Endothelial cell of umbilical vein (primary cell): ENCODE measurements at regions not wholly inside any gene's neighbourhood (a gene's known extent, or its start where the extent isn't known, plus 50 kb on each side); places are given as distances from the start of the nearest gene placed in this dataset.

ENCODE experiments used
- BruUV-seq: library from RNA; stranded (reverse); fragments of 400-500 nt; replicated peaks from 2 replicates; lab custom pipeline; 2021; lab: Mats Ljungman, UMichigan
- CTCF ChIA-PET: fragments of 300-600, 350-600 bp; sonication (Branson Sonifier 250); formaldehyde crosslinking; loops from one replicate; lab custom pipeline; 2021; ENCODE audit warnings: antibody characterized with exemption, inconsistent platforms; lab: Charles Lee
- POLR2A ChIA-PET: fragments of 300-600, 350-600 bp; sonication (Branson Sonifier 250); formaldehyde crosslinking; loops from one replicate; lab custom pipeline; 2021; ENCODE audit warnings: antibody characterized with exemption, inconsistent platforms; lab: Charles Lee
- DNase-seq: peaks from one replicate; pipeline ENCODE4 v3.0.0-alpha.2; 2011; ENCODE audit warnings: low read depth, low spot score
- FAIRE-seq: peaks from 2 replicates; lab custom pipeline; 2011; peaks lifted over from hg19 to GRCh38; lab: Jason Lieb, UNC
- H2AFZ ChIP-seq: 2 replicates; pipeline ENCODE4 v1.6.0; 2012; ENCODE audit warnings: low read depth, low read length, control low read depth, inconsistent platforms
- H3K27ac ChIP-seq: 2 replicates; pipeline ENCODE4 v1.5.1; 2011; ENCODE audit warnings: low read depth, mild to moderate bottlenecking, control low read depth, low read length, moderate library complexity; ENCODE audit not compliant: insufficient read depth
- H3K27me3 ChIP-seq, 2 experiments: 2 replicates each; pipeline versions ENCODE4 v1.6.0 to v1.6.1; 2011; ENCODE audit warnings: low read length in 2 of 2, mixed read lengths in 1 of 2; ENCODE audit not compliant: control insufficient read depth in 2 of 2, insufficient read depth in 2 of 2
- H3K36me3 ChIP-seq, 2 experiments: 2 replicates in 1 of 2; 3 replicates in 1 of 2; pipeline ENCODE4 v1.5.1; 2011; ENCODE audit warnings: low read length in 2 of 2, mild to moderate bottlenecking in 1 of 2, moderate library complexity in 1 of 2; ENCODE audit not compliant: control insufficient read depth in 2 of 2, insufficient read depth in 2 of 2; ENCODE audit errors: extremely low read depth in 1 of 2
- H3K4me1 ChIP-seq: 3 replicates; pipeline ENCODE4 v1.5.1; 2011; ENCODE audit warnings: mild to moderate bottlenecking, low read length; ENCODE audit not compliant: control insufficient read depth, insufficient read depth; ENCODE audit errors: extremely low read depth
- H3K4me2 ChIP-seq: 2 replicates; pipeline ENCODE4 v1.6.1; 2011; ENCODE audit warnings: low read length, control low read depth, mixed read lengths; ENCODE audit not compliant: insufficient read depth
- H3K4me3 ChIP-seq, 3 experiments: fragments of 200-600 bp in 1 of 3; sonication (generic), shearing (Covaris generic) in 1 of 3; replicated peaks in 1 of 3; 2 replicates each; pipeline ENCODE4 v1.5.1; 2011 to 2016; ENCODE audit warnings: control low read depth in 3 of 3, low read length in 3 of 3, mild to moderate bottlenecking in 2 of 3, inconsistent platforms in 1 of 3, low read depth in 1 of 3, moderate library complexity in 1 of 3; ENCODE audit not compliant: insufficient read depth in 1 of 3
- H3K79me2 ChIP-seq: 2 replicates; pipeline ENCODE4 v1.6.0; 2012; ENCODE audit warnings: low read length, inconsistent platforms; ENCODE audit not compliant: control insufficient read depth, insufficient read depth
- H3K9ac ChIP-seq: replicated peaks from 2 replicates; pipeline ENCODE3; 2011; ENCODE audit warnings: low read length, control low read depth; ENCODE audit not compliant: insufficient read depth; ENCODE audit errors: extremely low read depth
- H3K9me1 ChIP-seq: replicated peaks from 3 replicates; pipeline ENCODE4 v1.6.0; 2011; ENCODE audit warnings: mild to moderate bottlenecking, low read length; ENCODE audit not compliant: control insufficient read depth, insufficient read depth; ENCODE audit errors: extremely low read depth
- H3K9me3 ChIP-seq: replicated peaks from 2 replicates; pipeline ENCODE4 v1.5.1; 2012; ENCODE audit warnings: low read length, inconsistent platforms; ENCODE audit not compliant: control insufficient read depth, insufficient read depth
- H4K20me1 ChIP-seq: replicated peaks from 2 replicates; pipeline ENCODE3; 2011; ENCODE audit warnings: mild to moderate bottlenecking, low read length; ENCODE audit not compliant: control insufficient read depth, insufficient read depth; ENCODE audit errors: extremely low read depth
- CTCF ChIP-seq, 2 donors: IDR thresholded peaks; 1 replicate in 1 of 2; 2 replicates in 1 of 2; pipeline ENCODE4 v1.5.1; 2011; ENCODE audit warnings: low read length in 2 of 2, mild to moderate bottlenecking in 2 of 2, moderate library complexity in 2 of 2, control low read depth in 1 of 2, inconsistent platforms in 1 of 2, low read depth in 1 of 2; ENCODE audit not compliant: insufficient read depth in 1 of 2; ENCODE audit errors: extremely low read depth in 1 of 2
- EZH2 ChIP-seq: IDR thresholded peaks from 2 replicates; pipeline ENCODE4 v1.6.1; 2012; ENCODE audit warnings: borderline replicate concordance, low read depth, mild to moderate bottlenecking, moderate library complexity, low read length, inconsistent platforms; ENCODE audit not compliant: severe bottlenecking
- FOS ChIP-seq: IDR thresholded peaks from 2 replicates; pipeline ENCODE4 v1.6.1; 2011; ENCODE audit warnings: mild to moderate bottlenecking, low read length, moderate library complexity, borderline replicate concordance; ENCODE audit not compliant: insufficient read depth
- GATA2 ChIP-seq: IDR thresholded peaks from 2 replicates; pipeline ENCODE4 v1.7.0; 2011; ENCODE audit warnings: low read depth, mild to moderate bottlenecking, moderate library complexity, mixed read lengths, low read length; ENCODE audit not compliant: insufficient read length, insufficient read depth
- JUN ChIP-seq: IDR thresholded peaks from 2 replicates; pipeline ENCODE4 v1.6.1; 2011; ENCODE audit warnings: borderline replicate concordance, low read depth; ENCODE audit not compliant: insufficient read length, insufficient read depth
- MYC ChIP-seq: IDR thresholded peaks from one replicate; pipeline ENCODE4 v1.6.1; 2011; ENCODE audit warnings: mild to moderate bottlenecking, low read depth, low read length
- POLR2A ChIP-seq: IDR thresholded peaks from 2 replicates; pipeline ENCODE4 v1.6.1; 2012; ENCODE audit warnings: low read depth, mild to moderate bottlenecking, control low read depth, low read length
- POLR2AphosphoS5 ChIP-seq: IDR thresholded peaks from 2 replicates; pipeline ENCODE4 v1.6.1; 2012; ENCODE audit warnings: low read depth, mild to moderate bottlenecking, control low read depth, low read length, moderate library complexity; ENCODE audit not compliant: insufficient read depth
- dilution Hi-C: fragments of 300-500 bp; cut with MboI; formaldehyde crosslinking; loops from one replicate; pipeline ENCODE4 v1.15.0; 2019; ENCODE audit warnings: low sequenced_read_pairs; ENCODE audit not compliant: extremely low pct_ligation_motif_present
- intact Hi-C: fragments of 100-400 bp; cut with micrococcal nuclease; formaldehyde crosslinking; loops from one replicate; pipeline ENCODE4 v1.10.0; 2022
- TF ChIP-seq, protein P1 (sequence below): IDR thresholded peaks from 2 replicates; pipeline ENCODE4 v1.6.1; 2011; ENCODE audit not compliant: insufficient read depth, insufficient read length

DNA sequence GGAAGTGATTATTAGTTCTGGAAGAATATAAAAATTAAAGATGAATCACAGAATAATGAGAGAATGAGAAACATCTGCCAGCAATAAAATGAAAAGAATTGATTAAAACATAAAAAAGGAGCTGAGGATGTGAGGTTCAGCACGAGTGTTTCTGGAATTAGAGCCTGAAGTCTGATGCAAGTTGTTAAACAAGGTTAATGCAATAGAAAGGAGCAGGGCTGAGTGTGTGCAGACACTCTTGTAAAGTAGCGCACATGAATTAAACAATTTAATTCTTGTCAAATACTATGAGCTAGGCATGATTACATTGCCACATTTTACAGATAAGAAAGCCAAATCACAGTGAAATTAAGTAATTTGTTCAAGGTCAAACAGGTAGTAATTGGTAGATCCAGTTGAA is 384.2 kb downstream of the TAF11L14 start:
- no peaks in the 10 kb centered on the region for H3K79me2 ChIP-seq
- H3K9ac ChIP-seq, result no peak overlapping the region
- no TSS peak for BruUV-seq
- no peaks in the 10 kb centered on the region for H3K9me3 ChIP-seq
- ChIA-PET CTCF (no interaction called here), POLR2A (no interaction called here)
- FAIRE-seq (no peak), DNase-seq (no peak)
- no peak overlapping the region for H3K4me3 ChIP-seq
- no peaks in the 10 kb centered on the region for H3K27me3 ChIP-seq
- no peak overlapping the region for H3K27ac ChIP-seq
- H3K36me3 ChIP-seq, result no peaks in the 10 kb centered on the region
- dilution Hi-C loops, result no loop called here
- no peaks in the 10 kb centered on the region for H3K4me1 ChIP-seq
- no peaks in the 10 kb centered on the region for H4K20me1 ChIP-seq
- H2AFZ ChIP-seq, result no peak overlapping the region
- no peaks in the 10 kb centered on the region for H3K9me1 ChIP-seq
- no peak overlapping the region for H3K4me2 ChIP-seq
- intact Hi-C loops, result no loop called here
- TF ChIP-seq POLR2AphosphoS5, result no peak
- TF ChIP-seq EZH2, result no peak
- TF ChIP-seq JUN, result no peak
- no peak for TF ChIP-seq POLR2A
- TF ChIP-seq FOS, result no peak
- no peak for TF ChIP-seq GATA2
- TF ChIP-seq, protein P1, sequence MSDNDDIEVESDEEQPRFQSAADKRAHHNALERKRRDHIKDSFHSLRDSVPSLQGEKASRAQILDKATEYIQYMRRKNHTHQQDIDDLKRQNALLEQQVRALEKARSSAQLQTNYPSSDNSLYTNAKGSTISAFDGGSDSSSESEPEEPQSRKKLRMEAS, result no peak
- TF ChIP-seq CTCF (IDR thresholded peaks at IDR 0.05; ENCODE audit: extremely low read depth in 1 of 2, insufficient read depth in 1 of 2, low read depth in 1 of 2, low read length in 2 of 2), result no peak
- no peak for TF ChIP-seq MYC
